ENCODE measurements at regions not wholly inside any gene's neighbourhood (a gene's known extent, or its start where the extent isn't known, plus 50 kb on each side); places are given as distances from the start of the nearest gene placed in this dataset.
"Not testable (repeated sequence)": the region's sequence is repeated elsewhere in the genome, so short reads cannot be mapped to it uniquely, and the experiment has no call there.

DNA sequence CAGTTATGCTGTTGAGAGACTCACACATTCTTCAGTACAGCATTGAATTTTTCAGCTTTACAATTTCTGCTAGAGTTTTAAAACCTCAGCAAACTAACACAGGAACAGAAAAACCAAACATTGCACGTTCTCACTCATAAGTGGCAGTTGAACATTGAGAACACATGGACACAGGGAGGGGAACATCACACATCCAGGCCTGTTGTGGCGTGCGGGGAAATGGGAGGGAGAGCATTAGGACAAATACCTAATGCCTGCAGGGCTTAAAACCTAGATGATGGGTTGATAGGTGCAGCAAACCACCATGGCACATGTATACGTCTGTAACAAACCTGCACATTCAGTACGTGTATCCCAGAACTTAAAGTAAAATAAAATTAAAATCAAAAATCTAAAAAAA lies 270.1 kb upstream of the MME start:
- not testable (repeated sequence) for DNase-seq

DNA sequence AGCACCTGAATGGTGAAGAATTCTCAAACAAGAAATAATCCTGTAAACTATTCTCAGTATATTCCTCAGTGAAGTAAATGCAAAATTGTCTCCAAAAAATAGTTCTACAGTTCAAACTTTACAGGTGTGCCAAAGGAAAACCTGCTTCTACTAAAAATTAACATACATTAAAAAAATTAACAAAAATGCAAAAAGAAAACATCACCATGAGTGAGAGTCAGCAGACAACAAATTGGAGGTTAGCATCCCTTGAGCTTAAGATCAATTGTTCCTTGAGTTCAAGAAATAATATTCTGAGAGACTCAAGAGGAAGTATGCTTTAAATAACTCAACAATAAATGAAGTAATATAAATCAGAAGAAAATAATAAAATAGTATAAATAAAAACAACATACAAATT lies 278.4 kb upstream of the MME start:
- no peak for DNase-seq

DNA sequence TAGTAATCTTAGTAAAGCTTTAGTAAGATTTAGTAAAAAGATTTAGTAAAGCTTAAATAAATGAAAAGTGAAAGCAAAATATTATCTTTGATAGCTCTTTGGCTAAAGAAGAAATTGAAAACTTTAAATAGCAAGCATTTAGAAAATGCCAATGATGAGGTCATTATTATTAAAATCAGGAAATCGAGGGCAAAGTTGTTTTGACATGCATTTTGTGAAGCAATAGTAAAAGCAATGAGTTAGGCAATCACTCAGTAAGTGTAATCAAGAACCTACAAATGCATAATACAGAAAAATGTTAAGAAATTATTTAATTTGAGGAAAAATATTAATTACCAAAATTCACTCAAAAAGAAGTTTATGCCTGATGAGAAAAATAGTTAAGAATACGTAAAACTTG lies 280.3 kb upstream of the MME start:
- no peak for DNase-seq

DNA sequence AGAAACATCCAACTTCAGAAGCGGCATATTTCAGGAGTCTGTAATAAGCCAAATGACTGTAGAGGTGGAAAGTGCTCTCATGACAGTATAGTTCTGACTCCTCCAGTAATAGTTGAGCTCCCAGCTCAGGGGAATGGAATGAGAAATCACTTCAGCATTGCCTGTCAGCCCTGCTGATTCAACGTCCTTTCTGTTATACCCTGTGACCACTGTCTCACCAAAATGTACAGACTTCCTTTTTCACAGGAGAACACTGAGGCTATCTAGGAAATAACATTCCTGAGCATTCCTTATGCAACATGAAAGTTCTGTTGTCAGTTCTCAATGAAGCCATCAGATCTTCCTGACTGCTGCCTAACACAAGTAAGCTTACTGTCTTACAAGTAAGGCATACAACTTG lies 284.5 kb upstream of the MME start:
- no peak for DNase-seq

DNA sequence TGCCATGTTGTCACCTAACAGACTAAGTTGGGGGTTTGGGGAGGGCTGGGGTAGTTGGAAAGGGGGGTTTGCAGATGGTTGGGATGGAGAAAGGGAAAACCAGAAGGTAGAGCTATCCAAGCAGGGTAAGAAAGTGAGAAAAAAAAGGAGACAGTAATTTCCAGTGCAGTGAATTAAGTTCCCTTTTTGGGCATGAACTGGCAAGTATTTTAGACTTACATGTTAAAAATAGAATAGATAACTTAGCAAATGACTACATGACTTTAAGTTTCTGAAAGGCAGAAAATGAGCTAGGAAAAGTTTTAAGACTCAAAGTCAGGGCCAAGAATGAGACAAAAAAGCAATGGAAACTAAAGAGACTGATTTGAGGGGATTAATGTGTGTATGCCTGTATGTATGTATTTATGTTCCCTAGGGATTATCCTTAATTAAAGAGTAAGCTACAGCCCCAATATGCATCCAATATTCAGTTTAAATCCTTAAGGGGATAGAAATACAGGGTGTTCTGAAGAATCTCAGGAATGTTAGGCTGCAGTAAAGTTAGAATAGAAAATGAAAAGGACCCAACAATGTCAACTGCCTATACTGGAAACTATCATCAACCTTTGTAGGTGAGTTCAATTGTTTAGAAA lies 285.2 kb upstream of the MME start:
- no peak for DNase-seq

DNA sequence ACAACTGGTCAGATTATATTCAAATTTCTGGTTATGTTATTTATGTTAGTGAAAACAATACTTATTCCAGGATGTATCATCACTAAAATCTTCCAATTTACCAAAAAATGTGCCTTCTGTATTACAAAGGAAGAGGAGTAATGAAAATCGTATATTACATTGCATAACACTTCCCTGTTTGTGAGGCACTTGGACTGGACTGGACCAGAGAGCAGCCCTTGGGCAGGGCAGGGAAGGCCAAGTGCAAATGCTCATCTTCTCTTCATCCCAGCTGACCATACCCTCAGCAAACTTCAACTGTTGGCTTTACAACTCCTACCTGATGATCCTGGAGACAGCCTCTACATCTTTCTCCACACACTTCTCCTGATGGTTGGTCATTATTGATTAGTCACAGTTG lies 285.7 kb upstream of the MME start:
- DNase-seq: no peak

DNA sequence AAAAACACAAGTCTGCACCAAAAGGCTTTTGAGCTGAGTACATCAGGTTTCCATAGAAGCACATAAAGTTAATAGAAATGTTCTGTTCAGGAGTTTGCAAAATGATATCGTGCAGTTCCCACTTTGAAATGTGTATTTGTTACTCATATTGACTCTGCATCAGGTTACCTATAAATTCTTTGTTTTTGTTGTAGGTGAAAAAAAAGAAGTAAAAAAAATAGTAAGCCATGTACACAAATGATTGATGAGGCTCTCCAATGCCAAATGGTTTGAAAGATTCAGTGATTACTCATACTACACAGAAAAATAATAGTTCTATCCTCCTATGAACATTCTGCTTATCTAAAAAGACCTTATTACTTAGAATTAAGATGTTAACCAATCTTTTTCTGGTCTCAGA lies 287.3 kb upstream of the MME start:
- no peak for DNase-seq

DNA sequence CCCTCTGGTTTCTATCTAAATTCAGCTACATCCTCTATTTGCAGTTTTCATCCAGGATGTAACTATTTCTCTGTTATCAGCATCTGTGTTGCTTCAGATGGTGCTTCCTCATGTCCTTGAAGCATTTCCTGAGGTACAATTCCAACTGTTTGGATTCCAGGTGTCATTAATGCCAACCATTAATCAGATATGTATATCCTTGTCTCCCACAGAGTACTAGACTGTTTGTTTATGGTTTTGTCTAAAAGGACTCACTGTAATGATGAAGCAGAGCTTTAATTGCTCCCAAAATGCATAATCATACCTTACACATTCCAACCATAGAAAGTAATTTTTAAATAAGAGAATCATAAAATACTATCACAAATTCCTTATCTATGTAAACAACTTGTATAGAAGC lies 288.5 kb upstream of the MME start:
- DNase-seq: no peak

DNA sequence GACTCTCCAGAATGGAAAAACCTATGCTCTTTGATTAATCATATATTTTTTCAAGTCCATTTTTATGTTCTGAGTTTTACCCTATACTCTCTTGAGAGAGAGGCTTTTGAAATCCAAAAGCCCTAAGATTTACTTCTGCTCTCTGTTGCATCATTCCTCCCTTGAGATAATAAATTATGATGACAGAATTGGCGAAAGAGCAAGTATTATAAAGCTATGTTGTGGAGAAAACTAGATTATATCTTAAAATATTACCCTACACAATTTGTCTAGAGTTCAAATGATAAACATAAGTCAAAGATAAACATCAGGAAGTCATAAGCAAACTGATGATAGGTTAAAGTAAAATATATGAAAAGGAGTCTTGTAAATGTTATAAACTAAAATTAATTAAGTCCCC lies 293.4 kb upstream of the MME start:
- no peak for DNase-seq

DNA sequence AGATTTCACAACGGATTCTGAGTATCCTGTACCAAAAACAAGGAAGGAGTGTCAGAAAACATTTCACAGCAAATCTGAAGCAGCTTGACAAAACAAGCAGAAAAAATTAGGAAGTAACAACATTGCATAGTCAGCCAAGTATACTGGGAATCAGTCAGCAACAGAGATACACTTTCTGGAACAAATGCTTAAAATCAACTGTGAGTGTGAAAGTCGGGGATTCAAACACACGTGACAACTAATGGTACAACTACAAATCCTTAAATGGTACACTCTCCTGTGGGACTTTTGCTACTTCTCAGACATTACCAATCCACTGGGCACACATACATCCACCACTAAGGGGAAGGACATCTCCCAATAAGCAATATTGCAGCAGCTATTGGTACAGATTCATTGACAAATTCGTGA lies 296.6 kb upstream of the MME start:
- DNase-seq: no peak

DNA sequence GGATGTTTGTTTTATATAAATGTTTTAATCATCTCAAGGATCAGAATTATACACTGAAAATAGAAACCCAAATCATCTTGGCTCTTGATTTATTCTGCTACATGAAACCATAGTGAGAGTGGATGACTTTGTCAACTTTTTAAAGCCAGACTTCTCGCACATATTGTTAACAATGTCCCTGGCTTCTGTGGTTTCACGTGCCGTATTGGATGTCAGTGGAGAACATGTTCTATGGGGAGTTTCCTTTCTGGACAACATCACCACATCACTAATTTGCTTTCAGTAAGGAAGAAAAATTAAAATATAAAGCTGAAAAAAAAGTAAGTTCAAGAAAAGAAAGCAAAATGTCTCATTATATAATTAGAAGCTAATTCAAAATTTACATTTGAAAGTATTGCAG lies 297.1 kb upstream of the MME start:
- DNase-seq: no peak

DNA sequence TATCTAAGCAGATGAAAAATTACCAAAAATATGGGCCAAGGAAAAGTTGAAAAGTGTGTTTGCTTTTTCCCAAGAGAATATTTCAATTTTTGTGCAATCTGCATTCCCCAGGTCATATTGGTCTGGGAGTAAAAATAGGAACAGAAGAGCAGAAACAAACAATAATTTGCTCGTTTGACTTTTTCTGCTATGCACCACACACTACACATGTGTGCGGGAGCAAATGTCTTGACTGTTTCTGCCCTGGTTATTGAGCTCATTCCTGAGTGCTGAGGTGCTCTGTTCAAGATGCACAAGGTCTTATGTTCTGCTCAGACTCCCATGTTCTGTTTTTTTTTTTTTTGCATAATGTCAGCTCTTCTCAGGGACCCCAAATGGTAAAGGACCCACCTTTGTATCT lies 298.0 kb upstream of the MME start:
- DNase-seq: no peak

DNA sequence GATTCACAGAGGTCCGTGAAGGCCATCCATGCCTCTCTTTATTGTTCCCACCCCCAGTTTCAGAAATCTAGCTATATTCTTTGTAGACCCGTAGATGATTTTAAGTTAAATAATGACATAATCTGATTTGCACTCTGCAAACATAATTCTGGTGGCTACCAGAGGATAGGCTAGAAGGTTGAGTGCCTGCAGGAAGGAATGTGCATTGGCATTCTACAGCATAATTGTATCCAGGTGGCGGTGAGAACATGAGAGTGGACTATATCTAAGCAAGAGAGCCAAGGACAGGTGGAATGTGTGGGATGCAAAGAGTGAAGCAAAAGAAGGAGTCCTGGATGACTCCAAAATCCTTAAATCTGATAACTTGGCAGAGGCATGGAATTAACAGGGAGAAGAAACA lies 298.5 kb upstream of the MME start:
- no peak for DNase-seq

DNA sequence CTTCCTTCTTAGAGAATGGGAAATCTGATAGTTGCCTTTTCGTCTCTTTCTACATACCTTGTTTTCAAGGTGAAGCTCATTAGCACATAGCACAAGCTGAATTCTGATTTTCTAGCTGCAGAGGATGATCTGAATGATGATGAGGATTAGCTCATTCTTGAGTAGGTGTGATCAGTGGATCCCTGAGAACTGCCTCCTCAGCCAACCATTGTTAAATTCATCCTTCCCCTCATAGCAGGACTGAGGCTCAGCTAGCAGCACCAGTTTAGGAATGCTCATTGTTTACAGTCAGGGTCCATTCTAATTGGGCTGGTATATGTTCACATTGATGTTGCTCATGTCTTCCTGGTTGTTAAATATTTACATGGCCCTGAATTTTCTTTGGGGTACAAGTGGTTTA lies 299.9 kb upstream of the MME start:
- no peak for DNase-seq

DNA sequence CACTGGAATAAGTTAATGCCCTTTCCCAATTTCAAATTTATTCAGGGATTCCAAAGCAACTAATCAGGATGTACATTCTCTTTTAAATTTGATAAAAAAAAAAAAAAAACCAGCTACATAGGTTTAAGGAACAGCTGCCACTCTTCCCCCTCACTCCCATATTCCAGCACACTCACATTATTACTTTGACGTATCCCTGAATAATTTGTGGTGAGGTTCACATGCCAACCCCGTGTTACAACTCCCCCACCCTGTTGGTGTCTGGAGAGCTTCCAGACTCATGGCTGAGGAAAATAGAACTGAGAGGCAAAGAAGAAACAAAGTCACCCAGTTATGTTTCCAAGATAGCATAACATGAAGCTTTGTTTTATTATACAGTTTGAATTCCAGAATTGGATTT lies 300.5 kb upstream of the MME start:
- DNase-seq: no peak

DNA sequence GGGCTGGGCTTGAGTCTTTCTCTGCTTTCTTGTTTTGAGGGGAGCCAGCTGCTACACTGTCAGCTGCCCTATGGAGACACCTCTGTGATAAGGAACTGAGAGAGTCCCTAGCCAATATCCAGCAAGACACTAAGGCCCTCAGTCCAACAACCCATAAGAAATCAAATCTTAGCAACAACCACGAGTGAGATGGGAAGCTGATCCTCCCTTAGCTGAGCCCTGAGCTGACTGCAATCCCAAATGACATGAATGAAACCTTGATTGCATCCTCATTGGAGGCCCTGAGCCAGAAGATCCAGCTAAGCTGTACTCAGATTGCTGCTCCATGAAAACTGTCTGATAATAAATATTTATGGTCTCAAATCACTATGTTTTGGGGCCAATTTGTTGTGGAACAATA lies 302.1 kb upstream of the MME start:
- DNase-seq: no peak

DNA sequence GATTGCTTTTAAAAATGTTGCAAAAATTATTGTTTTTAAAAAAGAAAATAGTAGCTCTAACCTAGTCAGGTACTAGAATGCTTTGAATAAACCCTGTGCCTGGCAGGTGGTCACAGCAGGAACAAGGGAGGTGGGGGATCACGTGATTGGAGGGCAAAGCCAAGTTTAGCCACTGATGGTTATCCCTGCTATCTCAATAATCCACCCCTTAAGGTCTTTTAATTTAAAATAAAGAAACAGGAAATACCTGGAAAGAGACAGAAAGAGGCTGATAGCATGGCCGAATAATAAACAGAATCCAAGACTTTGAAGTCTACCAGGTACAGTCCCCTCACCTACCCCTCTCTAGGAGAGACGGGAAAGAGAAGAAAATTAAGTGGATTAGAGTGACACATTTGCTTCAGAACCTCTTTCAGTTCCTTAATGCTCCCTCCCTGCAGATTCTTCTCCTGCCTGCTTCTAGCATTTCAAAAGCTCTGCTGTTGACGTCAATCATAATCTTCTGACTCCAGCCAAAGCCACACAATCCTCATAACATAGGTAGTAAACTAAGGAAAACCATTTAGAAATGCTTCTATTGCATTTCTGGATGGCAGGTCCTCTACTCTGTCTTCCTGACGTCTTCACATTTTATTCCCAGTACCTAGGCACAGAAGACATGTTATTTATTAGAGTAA lies 303.4 kb upstream of the MME start:
- no peak for DNase-seq

DNA sequence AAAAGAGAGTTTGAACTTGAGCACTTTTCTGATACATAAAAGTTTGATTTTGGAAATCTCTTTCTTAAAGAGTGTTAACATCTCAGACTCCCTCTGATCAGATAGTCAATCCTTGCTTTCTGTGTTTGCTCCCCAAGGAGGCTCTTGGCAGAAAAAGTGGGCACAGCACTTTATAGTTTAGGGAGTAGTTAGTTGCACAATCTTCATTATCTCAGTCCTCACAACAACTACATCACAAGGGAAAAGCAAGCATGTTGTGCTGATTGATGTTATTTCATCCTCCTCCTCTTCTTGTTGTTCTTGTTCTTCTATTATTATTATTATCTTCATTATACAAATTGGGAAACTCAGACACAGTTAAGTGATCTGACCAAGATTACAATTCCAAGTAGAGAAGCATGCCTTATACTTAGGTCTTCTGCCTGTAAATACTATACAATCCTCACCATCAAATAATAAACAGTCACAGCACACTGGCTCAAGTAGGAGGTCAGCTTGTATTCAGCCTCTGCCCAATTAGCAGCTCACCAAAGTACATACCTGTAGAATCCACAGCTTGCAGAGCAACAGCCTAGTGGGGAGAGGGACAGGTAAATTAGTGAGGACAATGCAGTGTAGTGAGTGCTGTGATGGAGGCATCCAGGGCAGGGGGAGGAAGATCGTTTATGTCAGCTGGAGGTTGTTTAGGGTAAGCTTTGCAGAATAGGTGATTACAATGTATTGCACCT lies 304.1 kb upstream of the MME start:
- DNase-seq: no peak

DNA sequence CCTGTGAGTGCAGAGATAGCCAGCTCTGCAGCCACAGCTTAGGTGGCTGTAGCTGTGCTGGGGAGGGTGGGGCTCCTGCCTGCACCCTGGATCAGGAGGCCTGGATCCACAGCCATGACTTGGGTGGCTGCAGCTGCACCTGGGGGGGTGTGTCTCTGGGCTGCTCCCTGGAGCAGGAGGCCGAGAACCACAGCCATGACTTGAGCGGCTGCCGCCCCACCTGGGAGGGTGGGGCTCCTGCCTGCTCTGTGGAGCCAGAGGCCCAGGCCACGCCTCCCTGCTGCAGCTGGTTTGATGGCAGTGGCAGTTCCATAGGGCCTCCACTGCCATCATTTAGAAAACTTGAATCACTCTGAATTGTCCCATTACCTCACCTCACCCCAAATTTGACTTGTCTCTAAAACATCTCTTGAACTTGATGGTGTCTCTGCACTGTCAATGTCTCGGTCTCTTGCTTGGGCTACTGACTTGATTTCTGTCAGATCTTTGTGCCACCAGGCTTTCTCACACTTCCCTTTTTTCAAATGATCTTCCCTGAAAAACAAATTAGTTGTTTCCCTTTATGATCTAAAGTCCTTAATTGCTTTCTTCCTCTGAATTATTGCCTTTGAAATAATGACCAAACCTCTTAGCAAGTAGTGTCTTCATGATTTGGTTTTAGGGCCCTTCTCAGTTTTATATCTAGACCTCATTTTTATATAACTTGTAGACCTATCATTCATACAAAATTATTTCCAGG lies 313.2 kb upstream of the MME start:
- no peak for DNase-seq

DNA sequence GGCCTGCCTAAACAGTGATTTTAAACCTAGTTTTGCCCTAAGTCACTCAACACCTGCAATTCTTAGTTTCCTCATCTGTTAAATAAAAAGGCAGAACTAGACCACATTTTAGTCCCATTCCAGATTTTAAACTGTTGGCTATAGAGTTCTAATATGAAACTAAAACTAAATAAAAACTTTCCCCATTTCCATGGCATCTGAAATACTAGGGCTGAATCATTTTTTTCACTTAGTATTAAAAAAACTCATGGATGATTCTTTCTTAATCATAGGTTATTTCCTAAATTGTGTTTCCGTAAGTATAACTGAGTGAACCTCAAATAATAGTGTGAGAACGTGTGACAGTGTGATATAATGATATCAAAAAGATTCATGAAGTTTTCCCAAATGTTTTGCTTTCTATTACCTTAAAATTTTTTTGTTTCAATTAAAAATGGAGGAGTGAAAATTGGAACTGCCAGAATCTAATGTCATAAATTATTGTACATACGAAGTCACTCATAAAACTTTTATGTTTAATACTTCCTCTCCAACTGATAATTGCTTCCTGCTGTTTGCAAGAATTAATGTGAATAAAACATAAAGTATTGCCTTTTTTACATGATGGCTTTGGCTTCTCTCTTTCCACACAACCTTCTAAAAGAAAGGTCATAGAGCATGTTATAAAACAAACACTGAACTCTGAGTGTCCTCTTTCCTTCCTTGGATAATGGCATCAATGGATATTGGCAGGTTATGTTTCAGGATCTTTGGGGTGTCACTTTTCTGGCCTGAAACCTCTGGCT lies 315.1 kb upstream of the MME start:
- no peak for DNase-seq

DNA sequence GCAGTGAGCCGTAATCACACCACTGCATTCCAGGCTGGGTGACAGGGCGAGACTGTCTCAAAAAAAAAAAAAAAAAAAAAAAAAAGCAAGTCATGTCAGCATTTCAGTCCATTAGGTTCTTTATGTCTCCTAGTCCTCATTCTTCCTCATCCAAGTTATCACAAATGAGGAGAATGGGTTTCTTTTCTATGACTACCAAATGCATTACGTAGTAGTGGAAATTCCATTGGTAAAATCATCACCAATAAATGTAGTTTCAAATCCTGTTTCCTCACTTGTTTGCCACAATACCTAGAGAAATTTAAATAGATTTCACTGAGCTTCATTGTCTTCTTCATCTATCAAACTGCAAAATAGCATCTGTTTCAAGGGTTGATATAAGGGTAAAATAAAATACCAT lies 317.6 kb upstream of the MME start:
- DNase-seq: no peak

DNA sequence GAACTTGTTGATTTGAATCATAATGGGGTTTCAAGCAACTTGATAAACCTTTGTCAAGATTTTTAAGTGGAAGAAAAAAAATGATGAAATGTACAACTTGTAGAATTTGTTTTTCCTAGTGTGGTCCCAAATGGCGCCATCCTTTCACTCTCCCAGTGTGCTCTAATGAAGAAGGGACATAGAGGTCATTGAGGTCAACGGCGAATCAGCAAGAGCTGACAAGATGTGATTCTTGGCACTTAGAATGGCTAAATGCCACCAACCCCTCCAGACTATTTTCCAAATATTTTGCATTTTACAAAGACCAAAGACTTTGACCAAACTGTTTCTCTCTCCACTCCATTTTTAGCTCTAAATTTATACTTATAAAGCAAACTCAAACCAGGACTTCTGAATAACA lies 320.2 kb upstream of the MME start:
- no peak for DNase-seq

Measured in right kidney (tissue), 1 donor.